OCI-LY1 (cell line): ENCODE measurements at regions not wholly inside any gene's neighbourhood (a gene's known extent, or its start where the extent isn't known, plus 50 kb on each side); places are given as distances from the start of the nearest gene placed in this dataset.

Experiments
- H2AFZ ChIP-seq: fragments of 200-600 bp; sonication (generic), shearing (Covaris generic); 2 replicates; pipeline ENCODE4 v1.6.0; 2014; ENCODE audit warnings: antibody characterized with exemption, mild to moderate bottlenecking, low read length
- H3F3A ChIP-seq: fragments of 200-600 bp; sonication (generic), shearing (Covaris generic); 2 replicates; pipeline ENCODE4 v1.6.0; 2014; ENCODE audit warnings: mild to moderate bottlenecking, antibody characterized with exemption, low read length, moderate library complexity; ENCODE audit not compliant: insufficient read depth
- H3K27ac ChIP-seq: fragments of 200-600 bp; sonication (generic); 2 replicates; pipeline ENCODE4 v1.5.1; 2014; ENCODE audit warnings: low read length, mixed run types, mild to moderate bottlenecking, low read depth; ENCODE audit not compliant: poor library complexity, severe bottlenecking
- H3K27me3 ChIP-seq: fragments of 200-600 bp; sonication (generic); 2 replicates; pipeline ENCODE4 v1.6.0; 2014; ENCODE audit warnings: antibody characterized with exemption, mild to moderate bottlenecking, low read length, moderate library complexity; ENCODE audit not compliant: insufficient read depth
- H3K36me3 ChIP-seq: fragments of 200-600 bp; sonication (generic); 2 replicates; pipeline ENCODE4 v1.6.1; 2014; ENCODE audit warnings: mild to moderate bottlenecking, antibody characterized with exemption, low read length, moderate library complexity, mixed read lengths; ENCODE audit not compliant: insufficient read depth
- H3K4me1 ChIP-seq: fragments of 200-600 bp; sonication (generic); 2 replicates; pipeline ENCODE4 v1.5.1; 2014; ENCODE audit warnings: mild to moderate bottlenecking, low read length, moderate library complexity; ENCODE audit not compliant: insufficient read depth, severe bottlenecking
- H3K4me2 ChIP-seq: fragments of 200-600 bp; sonication (generic), shearing (Covaris generic); 2 replicates; pipeline ENCODE4 v1.6.1; 2014; ENCODE audit warnings: low read length
- H3K4me3 ChIP-seq: fragments of 200-600 bp; sonication (generic); 2 replicates; pipeline ENCODE4 v1.5.1; 2014; ENCODE audit warnings: low read length, low read depth, mild to moderate bottlenecking, mixed read lengths; ENCODE audit not compliant: poor library complexity, severe bottlenecking
- H3K79me2 ChIP-seq: fragments of 200-600 bp; shearing (Covaris generic); 2 replicates; pipeline ENCODE4 v1.6.1; 2016; ENCODE audit warnings: mixed run types, low read length, mixed read lengths; ENCODE audit not compliant: insufficient read depth
- H3K9ac ChIP-seq: fragments of 200-600 bp; sonication (generic), shearing (Covaris generic); 2 replicates; pipeline ENCODE4 v1.6.1; 2014; ENCODE audit warnings: mild to moderate bottlenecking, low read length, mixed read lengths
- H3K9me2 ChIP-seq: fragments of 200-600 bp; sonication (generic), shearing (Covaris generic); 2 replicates; pipeline ENCODE4 v1.6.1; 2014; ENCODE audit warnings: low read depth, mild to moderate bottlenecking, low read length, mixed read lengths
- H3K9me3 ChIP-seq: fragments of 200-600 bp; shearing (Covaris generic); 2 replicates; pipeline ENCODE4 v1.6.1; 2014; ENCODE audit warnings: low read length, mixed read lengths
- H4K20me1 ChIP-seq: fragments of 200-600 bp; sonication (generic), shearing (Covaris generic); 2 replicates; pipeline ENCODE4 v1.6.0; 2016; ENCODE audit warnings: mild to moderate bottlenecking, low read length; ENCODE audit not compliant: insufficient read depth
- EZH2 ChIP-seq: fragments of 200-600 bp; sonication (generic), shearing (Covaris generic); IDR thresholded peaks from 2 replicates; pipeline ENCODE4 v1.8.0; 2017; ENCODE audit warnings: borderline replicate concordance, mixed run types, mild to moderate bottlenecking, antibody characterized with exemption, low read length, moderate library complexity, mixed read lengths
- TF ChIP-seq, protein P1 (sequence below): fragments of 200-600 bp; sonication (generic), shearing (Covaris generic); IDR thresholded peaks from 2 replicates; pipeline ENCODE4 v1.5.1; 2017; ENCODE audit warnings: mild to moderate bottlenecking, antibody characterized with exemption, low read length, moderate library complexity, mixed read lengths

DNA sequence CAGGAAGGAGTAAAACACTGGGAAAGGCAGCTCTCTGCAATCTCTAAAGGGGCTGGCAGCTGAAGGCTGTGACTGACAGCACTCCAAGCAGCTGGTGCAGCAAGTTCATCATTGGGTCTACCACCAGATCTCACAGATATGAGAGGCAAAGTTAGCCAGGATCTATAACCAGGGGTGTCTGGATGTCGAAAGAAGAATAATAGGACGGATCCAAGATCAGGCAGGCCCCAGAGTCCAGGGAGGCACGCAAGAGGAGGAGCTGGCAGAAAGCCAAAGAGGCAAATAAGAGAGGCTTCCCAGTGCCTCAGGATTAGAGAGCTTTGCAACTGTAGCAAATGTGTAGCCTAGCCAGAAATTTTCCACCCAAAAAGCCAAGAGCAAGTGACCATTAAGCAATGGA is 77.1 kb downstream of the RBMXL2 start:
- H3K4me3 ChIP-seq, result no peak overlapping the region
- no peaks in the 10 kb centered on the region for H3K27me3 ChIP-seq
- no peaks in the 10 kb centered on the region for H3F3A ChIP-seq
- H3K4me1 ChIP-seq, result no peaks in the 10 kb centered on the region
- TF ChIP-seq, protein P1, sequence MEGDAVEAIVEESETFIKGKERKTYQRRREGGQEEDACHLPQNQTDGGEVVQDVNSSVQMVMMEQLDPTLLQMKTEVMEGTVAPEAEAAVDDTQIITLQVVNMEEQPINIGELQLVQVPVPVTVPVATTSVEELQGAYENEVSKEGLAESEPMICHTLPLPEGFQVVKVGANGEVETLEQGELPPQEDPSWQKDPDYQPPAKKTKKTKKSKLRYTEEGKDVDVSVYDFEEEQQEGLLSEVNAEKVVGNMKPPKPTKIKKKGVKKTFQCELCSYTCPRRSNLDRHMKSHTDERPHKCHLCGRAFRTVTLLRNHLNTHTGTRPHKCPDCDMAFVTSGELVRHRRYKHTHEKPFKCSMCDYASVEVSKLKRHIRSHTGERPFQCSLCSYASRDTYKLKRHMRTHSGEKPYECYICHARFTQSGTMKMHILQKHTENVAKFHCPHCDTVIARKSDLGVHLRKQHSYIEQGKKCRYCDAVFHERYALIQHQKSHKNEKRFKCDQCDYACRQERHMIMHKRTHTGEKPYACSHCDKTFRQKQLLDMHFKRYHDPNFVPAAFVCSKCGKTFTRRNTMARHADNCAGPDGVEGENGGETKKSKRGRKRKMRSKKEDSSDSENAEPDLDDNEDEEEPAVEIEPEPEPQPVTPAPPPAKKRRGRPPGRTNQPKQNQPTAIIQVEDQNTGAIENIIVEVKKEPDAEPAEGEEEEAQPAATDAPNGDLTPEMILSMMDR, result no peak
- no peak for TF ChIP-seq EZH2
- no peak overlapping the region for H3K27ac ChIP-seq
- H3K9ac ChIP-seq, result no peak overlapping the region
- no peaks in the 10 kb centered on the region for H3K9me2 ChIP-seq
- H3K79me2 ChIP-seq, result no peaks in the 10 kb centered on the region
- H3K4me2 ChIP-seq, result no peak overlapping the region
- no peaks in the 10 kb centered on the region for H3K9me3 ChIP-seq
- no peaks in the 10 kb centered on the region for H4K20me1 ChIP-seq
- H3K36me3 ChIP-seq, result no peaks in the 10 kb centered on the region
- H2AFZ ChIP-seq, result no peak overlapping the region

- Histone ChIP-seq H3F3A (no peaks in the 10 kb centered on the region), H3K36me3 (no peaks in the 10 kb centered on the region), H3K27ac (no peak overlapping the region), H3K4me2 (no peak overlapping the region), H3K4me3 (no peak overlapping the region), H3K4me1 (no peaks in the 10 kb centered on the region), H3K79me2 (no peaks in the 10 kb centered on the region), H2AFZ (no peak overlapping the region), H3K27me3 (no peaks in the 10 kb centered on the region), H3K9me3 (no peaks in the 10 kb centered on the region), H4K20me1 (no peaks in the 10 kb centered on the region), H3K9ac (no peak overlapping the region), H3K9me2 (no peaks in the 10 kb centered on the region)
- TF ChIP-seq, protein P1, result no peak
- no peak for TF ChIP-seq EZH2
These were observed 79.4 kb downstream of the RBMXL2 start for GRCh38 chr11:7167976-7168740.

DNA sequence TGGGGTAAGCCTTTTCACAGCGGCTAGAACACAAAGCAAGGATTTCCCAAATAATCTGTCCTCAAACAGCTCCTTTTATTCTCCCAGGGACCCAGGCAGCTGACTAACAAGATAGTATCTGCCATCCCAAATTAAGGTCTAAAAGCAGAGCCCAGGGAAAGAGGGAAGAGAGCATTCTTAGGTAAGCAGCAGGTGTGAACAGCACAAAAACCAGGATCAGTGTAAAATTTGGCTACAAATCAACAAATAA is 79.9 kb downstream of the RBMXL2 start:
- H3K4me1 ChIP-seq, result no peaks in the 10 kb centered on the region

More for the DNA sequence above, 79.9 kb downstream of the RBMXL2 start:
- H2AFZ ChIP-seq, result no peak overlapping the region
- TF ChIP-seq, protein P1, result no peak
- TF ChIP-seq EZH2, result no peak
- no peaks in the 10 kb centered on the region for H3F3A ChIP-seq
- H3K4me3 ChIP-seq, result no peak overlapping the region
- no peak overlapping the region for H3K4me2 ChIP-seq
- H3K9me3 ChIP-seq, result no peaks in the 10 kb centered on the region
- no peaks in the 10 kb centered on the region for H3K36me3 ChIP-seq
- no peaks in the 10 kb centered on the region for H3K27me3 ChIP-seq
- no peak overlapping the region for H3K9ac ChIP-seq
- no peaks in the 10 kb centered on the region for H3K79me2 ChIP-seq
- no peak overlapping the region for H3K27ac ChIP-seq
- no peaks in the 10 kb centered on the region for H3K9me2 ChIP-seq
- H4K20me1 ChIP-seq, result no peaks in the 10 kb centered on the region
